HepG2 (cell line): ENCODE measurements at regions not wholly inside any gene's neighbourhood (a gene's known extent, or its start where the extent isn't known, plus 50 kb on each side); places are given as distances from the start of the nearest gene placed in this dataset.

Source experiments
- ATAC-seq: fragments of 200-7000 bp; cut with Tn5 transposase; 3 replicates; pipeline ENCODE4 v1.9.1; 2020; ENCODE audit warnings: mild to moderate bottlenecking, moderate library complexity
- BruUV-seq: library from RNA; stranded (reverse); fragments of 400-500 nt; replicated peaks from 2 replicates; lab custom pipeline; 2021; lab: Mats Ljungman, UMichigan
- CTCF ChIA-PET: fragments of 300-600 bp; formaldehyde crosslinking; extraction: SDS; loops from one replicate; lab custom pipeline; 2021; ENCODE audit warnings: low total read pairs, inconsistent platforms, low intra/inter-chr PET ratio; lab: Yijun Ruan, JAX
- POLR2A ChIA-PET: fragments of 350-600 bp; sonication (Branson Sonifier 250); formaldehyde crosslinking; loops from one replicate; lab custom pipeline; 2020; ENCODE audit warnings: antibody characterized with exemption, inconsistent platforms; lab: Yijun Ruan, JAX
- DNase-seq: peaks from one replicate; pipeline ENCODE4 v3.0.0-alpha.2; 2015; ENCODE audit warnings: low spot score
- FAIRE-seq: peaks from 3 replicates; lab custom pipeline; 2011; peaks lifted over from hg19 to GRCh38; lab: Jason Lieb, UNC
- H2AFZ ChIP-seq: one replicate; pipeline ENCODE4 v1.6.1; 2011; ENCODE audit warnings: low read length, inconsistent platforms
- H3K27ac ChIP-seq: fragments of 300-600 bp; 3 replicates; pipeline ENCODE4 v1.8.0; 2011; ENCODE audit warnings: mixed run types, mild to moderate bottlenecking, mixed read lengths, low read length, inconsistent platforms; ENCODE audit not compliant: insufficient read depth; ENCODE audit errors: extremely low read length
- H3K27me3 ChIP-seq, 2 experiments: fragments of 200-600 bp in 1 of 2; 2 replicates in 1 of 2; 3 replicates in 1 of 2; pipeline versions ENCODE4 v1.6.0 to v1.8.0; 2011; ENCODE audit warnings: low read length in 2 of 2, mild to moderate bottlenecking in 2 of 2, moderate library complexity in 2 of 2, inconsistent platforms in 1 of 2; ENCODE audit not compliant: insufficient read depth in 2 of 2, control insufficient read depth in 1 of 2
- H3K36me3 ChIP-seq, 2 experiments: fragments of 200-600 bp in 1 of 2; replicated peaks in 1 of 2; 2 replicates in 1 of 2; 3 replicates in 1 of 2; pipeline versions ENCODE4 v1.5.1 to v1.8.0; 2011; ENCODE audit warnings: low read length in 2 of 2, inconsistent platforms in 1 of 2; ENCODE audit not compliant: insufficient read depth in 2 of 2, control insufficient read depth in 1 of 2
- H3K4me1 ChIP-seq: 2 replicates; pipeline ENCODE4 v1.5.1; 2012; ENCODE audit warnings: low read length, inconsistent platforms; ENCODE audit not compliant: insufficient read depth
- H3K4me2 ChIP-seq: 2 replicates; pipeline ENCODE4 v1.6.0; 2011; ENCODE audit warnings: low read depth, low read length, inconsistent platforms
- H3K4me3 ChIP-seq, 3 experiments: fragments of 200-600 bp in 1 of 3; sonication (generic), shearing (Covaris generic) in 1 of 3; replicated peaks in 1 of 3; 2 replicates each; pipeline ENCODE4 v1.5.1; 2011 to 2016; ENCODE audit warnings: low read length in 3 of 3, inconsistent platforms in 2 of 3, low read depth in 2 of 3, mild to moderate bottlenecking in 2 of 3, control low read depth in 1 of 3, mixed read lengths in 1 of 3; ENCODE audit not compliant: insufficient read depth in 1 of 3
- H3K79me2 ChIP-seq: one replicate; pipeline ENCODE4 v1.6.1; 2011; ENCODE audit warnings: low read length, inconsistent platforms; ENCODE audit not compliant: insufficient read depth
- H3K9ac ChIP-seq: 2 replicates; pipeline ENCODE4 v1.6.0; 2011; ENCODE audit warnings: mild to moderate bottlenecking, low read depth, low read length, inconsistent platforms; ENCODE audit not compliant: insufficient read depth
- H3K9me3 ChIP-seq: 2 replicates; pipeline ENCODE4 v1.5.1; 2012; ENCODE audit warnings: mild to moderate bottlenecking, low read length
- H4K20me1 ChIP-seq: 2 replicates; pipeline ENCODE4 v1.6.0; 2011; ENCODE audit warnings: inconsistent platforms, mild to moderate bottlenecking, low read length, moderate library complexity; ENCODE audit not compliant: insufficient read depth
- IKZF4 ChIP-seq: sonication (generic); formaldehyde crosslinking; IDR thresholded peaks from 2 replicates; pipeline ENCODE4 v1.5.1; 2020; ENCODE audit warnings: borderline replicate concordance, mild to moderate bottlenecking, low read depth, missing genetic modification reagents; ENCODE audit errors: not compliant biosample characterization
- PAWR ChIP-seq: sonication (generic); formaldehyde crosslinking; IDR thresholded peaks from 2 replicates; pipeline ENCODE4 v1.4.0; 2020; ENCODE audit warnings: missing genetic modification reagents, mild to moderate bottlenecking, borderline replicate concordance
- POGZ ChIP-seq: sonication (generic); formaldehyde crosslinking; IDR thresholded peaks from 2 replicates; pipeline ENCODE4 v1.4.0; 2020; ENCODE audit warnings: mild to moderate bottlenecking, missing genetic modification reagents
- SRSF9 ChIP-seq: fragments of 200-400 bp; formaldehyde crosslinking; IDR thresholded peaks from 2 replicates; pipeline ENCODE4 v1.6.1; 2018; ENCODE audit warnings: borderline replicate concordance, mild to moderate bottlenecking, low read depth, low read length; ENCODE audit not compliant: insufficient read depth, poor library complexity, severe bottlenecking
- WGBS: methylation state at CpG from one replicate; pipeline ENCODE4 v1.1.6; 2017; ENCODE audit warnings: low lambda C conversion rate; 5-methylcytosine and 5-hydroxymethylcytosine counted together
- in situ Hi-C: cut with HindIII; loops from 2 replicates; pipeline ENCODE4 v1.10.0; 2017; ENCODE audit warnings: low pct_unique_long_range_greater_than_20kb; ENCODE audit not compliant: extremely low pct_ligation_motif_present
- intact Hi-C: fragments of 100-400 bp; cut with micrococcal nuclease; formaldehyde crosslinking; loops from one replicate; pipeline ENCODE4 v1.10.0; 2022; ENCODE audit not compliant: unreplicated experiment
- TF ChIP-seq, protein P1 (sequence below): sonication (generic); formaldehyde crosslinking; IDR thresholded peaks from 2 replicates; pipeline ENCODE4 v1.4.0; 2020; ENCODE audit warnings: missing genetic modification reagents

DNA sequence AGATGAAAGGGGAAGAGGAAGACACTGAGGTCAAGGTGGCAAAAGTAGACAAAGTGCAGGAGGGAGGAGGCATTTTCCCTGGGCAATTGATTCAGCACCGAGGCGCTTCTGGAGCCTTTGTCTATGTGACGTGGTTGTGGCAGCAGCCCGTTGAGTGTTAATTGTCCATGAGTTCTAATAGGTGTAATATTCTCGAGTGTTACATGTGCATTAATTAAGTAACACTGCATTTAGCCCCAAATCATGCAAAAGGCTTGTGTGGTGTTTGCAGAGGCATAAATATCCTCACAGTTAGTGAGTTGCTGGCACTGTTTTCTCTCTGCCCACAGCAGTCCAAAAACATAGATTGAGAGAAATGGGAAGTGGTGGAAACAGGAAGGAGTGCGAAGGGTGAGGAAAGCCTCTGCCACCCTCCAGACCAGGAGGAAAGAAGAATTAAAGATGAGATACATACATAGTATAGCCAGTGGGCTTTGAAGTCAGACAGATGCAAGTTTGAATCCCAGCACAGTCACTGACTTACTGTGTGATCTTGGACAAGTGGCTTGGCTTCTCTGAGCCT, 361.2 kb downstream of the MN1 start:
- H3K27ac ChIP-seq: no peak overlapping the region
- TF ChIP-seq PAWR (CRISPR knock-in tag): no peak
- TF ChIP-seq IKZF4 (CRISPR knock-in tag): no peak
- no peak for TF ChIP-seq SRSF9
- no peak for TF ChIP-seq POGZ (CRISPR knock-in tag)
- TF ChIP-seq, protein P1, sequence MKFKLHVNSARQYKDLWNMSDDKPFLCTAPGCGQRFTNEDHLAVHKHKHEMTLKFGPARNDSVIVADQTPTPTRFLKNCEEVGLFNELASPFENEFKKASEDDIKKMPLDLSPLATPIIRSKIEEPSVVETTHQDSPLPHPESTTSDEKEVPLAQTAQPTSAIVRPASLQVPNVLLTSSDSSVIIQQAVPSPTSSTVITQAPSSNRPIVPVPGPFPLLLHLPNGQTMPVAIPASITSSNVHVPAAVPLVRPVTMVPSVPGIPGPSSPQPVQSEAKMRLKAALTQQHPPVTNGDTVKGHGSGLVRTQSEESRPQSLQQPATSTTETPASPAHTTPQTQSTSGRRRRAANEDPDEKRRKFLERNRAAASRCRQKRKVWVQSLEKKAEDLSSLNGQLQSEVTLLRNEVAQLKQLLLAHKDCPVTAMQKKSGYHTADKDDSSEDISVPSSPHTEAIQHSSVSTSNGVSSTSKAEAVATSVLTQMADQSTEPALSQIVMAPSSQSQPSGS: no peak
- TF ChIP-seq, all 625 proteins: peak for 0
- H3K79me2 ChIP-seq: no peaks in the 10 kb centered on the region
- ATAC-seq: no peak
- POLR2A ChIA-PET: no interaction called here
- no peak overlapping the region for H3K9ac ChIP-seq
- in situ Hi-C loops: no loop called here
- intact Hi-C loops: no loop called here
- H3K4me2 ChIP-seq: no peak overlapping the region
- no peak overlapping the region for H3K4me3 ChIP-seq
- no peak for FAIRE-seq
- no TSS peak for BruUV-seq
- no peaks in the 10 kb centered on the region for H3K9me3 ChIP-seq
- 38% methylated on average over 6 of the region's 6 CpGs for WGBS
- 0 out of 5 replicates have a peak, but pooled peaks cover 0 to 9% of the 10 kb centered on the region in 2 experiments for H3K27me3 ChIP-seq
- H4K20me1 ChIP-seq: no peaks in the 10 kb centered on the region
- CTCF ChIA-PET: no interaction called here
- H3K36me3 ChIP-seq: no peaks in the 10 kb centered on the region
- no peak for DNase-seq
- H2AFZ ChIP-seq: no peak overlapping the region
- no peaks in the 10 kb centered on the region for H3K4me1 ChIP-seq
